ENCODE measurements at regions not wholly inside any gene's neighbourhood (a gene's known extent, or its start where the extent isn't known, plus 50 kb on each side); places are given as distances from the start of the nearest gene placed in this dataset.

- H3K4me3 ChIP-seq (ENCODE audit: low read depth, low read length) = no peak overlapping the region
- no peak for TF ChIP-seq CTCF (IDR thresholded peaks at IDR 0.05; ENCODE audit: insufficient read depth, low read depth, low read length)
- no peak for DNase-seq (ENCODE audit: low read depth)
Observed at GRCh38 chr16:50478773-50479149, 69.4 kb upstream of the NKD1 start.

GRCh38 chr16:50478075-50478772 lies 70.0 kb upstream of the NKD1 start:
- no peak for TF ChIP-seq CTCF (IDR thresholded peaks at IDR 0.05; ENCODE audit: insufficient read depth, low read depth, low read length)
- no peak for DNase-seq (ENCODE audit: low read depth)

DNA sequence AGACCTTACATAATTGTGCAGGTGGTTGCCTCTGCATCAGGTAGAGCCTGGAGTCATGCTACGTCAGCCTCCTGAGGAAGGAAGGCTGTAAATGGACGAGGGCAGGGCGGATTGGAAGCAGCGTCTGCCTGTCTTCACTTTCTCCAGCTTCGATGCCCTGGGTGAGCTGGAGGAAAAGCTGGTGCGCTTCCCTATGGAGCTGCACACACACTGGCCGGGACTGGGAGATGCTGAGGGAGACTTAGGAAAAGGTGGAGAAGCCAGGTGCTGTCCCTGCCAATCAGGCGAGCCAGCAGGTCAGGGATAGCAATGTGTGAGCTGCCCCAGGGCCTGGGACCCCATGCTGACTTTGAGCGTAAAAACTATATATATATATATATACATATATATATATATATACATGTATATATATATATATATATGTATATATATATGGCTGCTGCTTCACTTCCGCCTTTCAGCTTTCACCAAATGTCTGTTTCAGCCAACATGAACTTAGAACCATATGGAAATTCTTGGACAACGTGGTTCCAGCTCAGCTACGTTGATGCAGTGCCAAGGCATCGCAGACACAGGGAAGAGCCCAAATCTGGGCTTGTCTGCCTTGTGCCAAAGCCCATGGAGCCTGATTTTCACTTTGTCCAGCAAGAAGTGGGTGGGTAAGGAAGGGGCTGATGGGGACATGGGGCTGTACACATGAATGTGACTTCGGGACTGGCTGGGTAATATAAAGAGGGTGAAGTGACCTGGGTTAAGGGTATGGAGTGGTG lies 71.5 kb upstream of the NKD1 start:
- no peak overlapping the region for H3K4me3 ChIP-seq (ENCODE audit: low read depth, low read length)
- no peak for TF ChIP-seq CTCF (IDR thresholded peaks at IDR 0.05; ENCODE audit: insufficient read depth, low read depth, low read length)
- no peak for DNase-seq (ENCODE audit: low read depth)

More at GRCh38 chr16:50478075-50478772, 70.0 kb upstream of the NKD1 start:
- H3K4me3 ChIP-seq (ENCODE audit: low read depth, low read length) = no peak overlapping the region

DNA sequence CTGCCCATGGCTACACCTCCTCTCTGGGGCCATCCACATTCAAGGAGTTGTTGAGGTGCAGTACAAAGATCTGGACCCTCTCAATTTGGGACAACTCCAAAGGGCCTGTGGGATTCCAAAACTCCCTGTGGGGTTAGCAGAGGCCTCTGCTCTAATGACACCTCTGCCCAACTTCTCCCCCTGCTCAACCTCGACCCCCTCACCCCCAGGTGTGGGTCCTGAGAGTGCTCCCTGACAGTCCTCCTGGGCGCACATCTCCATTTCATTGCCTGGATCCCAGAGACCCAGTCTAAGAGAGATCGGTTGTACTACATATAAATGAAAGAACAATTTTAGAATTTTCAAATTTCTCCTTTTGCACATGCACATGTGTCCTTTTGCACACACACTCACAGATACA lies 73.0 kb upstream of the NKD1 start:
- no peak for DNase-seq (ENCODE audit: low read depth)
- TF ChIP-seq CTCF (IDR thresholded peaks at IDR 0.05; ENCODE audit: insufficient read depth, low read depth, low read length) = no peak
- H3K4me3 ChIP-seq (ENCODE audit: low read depth, low read length) = no peak overlapping the region

GRCh38 chr16:50474138-50474537 lies 74.1 kb upstream of the NKD1 start:
- no peak overlapping the region for H3K4me3 ChIP-seq (ENCODE audit: low read depth, low read length)
- DNase-seq (ENCODE audit: low read depth) = no peak
- TF ChIP-seq CTCF (IDR thresholded peaks at IDR 0.05; ENCODE audit: insufficient read depth, low read depth, low read length) = no peak

- DNase-seq (ENCODE audit: low read depth) = no peak
- TF ChIP-seq CTCF (IDR thresholded peaks at IDR 0.05; ENCODE audit: insufficient read depth, low read depth, low read length) = no peak
- no peak overlapping the region for H3K4me3 ChIP-seq (ENCODE audit: low read depth, low read length)
Observed at GRCh38 chr16:50473356-50473945, 74.7 kb upstream of the NKD1 start.

All from fibroblast of villous mesenchyme (primary cell).